ENCODE measurements at regions not wholly inside any gene's neighbourhood (a gene's known extent, or its start where the extent isn't known, plus 50 kb on each side); places are given as distances from the start of the nearest gene placed in this dataset.

- Histone ChIP-seq H3K4me3 (no peak overlapping the region), H3K9me3 (no peaks in the 10 kb centered on the region), H3K27ac (no peak overlapping the region), H3K4me1 (replicated peaks) (no peaks in the 10 kb centered on the region), H3K27me3 (replicated peaks; ENCODE audit: insufficient read depth) (no peaks in the 10 kb centered on the region), H3K36me3 (no peaks in the 10 kb centered on the region)
- WGBS = 96% methylated on average over 2 of the region's 2 CpGs
- TF ChIP-seq POLR2A (IDR thresholded peaks at IDR 0.05) (no peak), POLR2AphosphoS5 (IDR thresholded peaks at IDR 0.05) (no peak)
- TF ChIP-seq, protein P1, sequence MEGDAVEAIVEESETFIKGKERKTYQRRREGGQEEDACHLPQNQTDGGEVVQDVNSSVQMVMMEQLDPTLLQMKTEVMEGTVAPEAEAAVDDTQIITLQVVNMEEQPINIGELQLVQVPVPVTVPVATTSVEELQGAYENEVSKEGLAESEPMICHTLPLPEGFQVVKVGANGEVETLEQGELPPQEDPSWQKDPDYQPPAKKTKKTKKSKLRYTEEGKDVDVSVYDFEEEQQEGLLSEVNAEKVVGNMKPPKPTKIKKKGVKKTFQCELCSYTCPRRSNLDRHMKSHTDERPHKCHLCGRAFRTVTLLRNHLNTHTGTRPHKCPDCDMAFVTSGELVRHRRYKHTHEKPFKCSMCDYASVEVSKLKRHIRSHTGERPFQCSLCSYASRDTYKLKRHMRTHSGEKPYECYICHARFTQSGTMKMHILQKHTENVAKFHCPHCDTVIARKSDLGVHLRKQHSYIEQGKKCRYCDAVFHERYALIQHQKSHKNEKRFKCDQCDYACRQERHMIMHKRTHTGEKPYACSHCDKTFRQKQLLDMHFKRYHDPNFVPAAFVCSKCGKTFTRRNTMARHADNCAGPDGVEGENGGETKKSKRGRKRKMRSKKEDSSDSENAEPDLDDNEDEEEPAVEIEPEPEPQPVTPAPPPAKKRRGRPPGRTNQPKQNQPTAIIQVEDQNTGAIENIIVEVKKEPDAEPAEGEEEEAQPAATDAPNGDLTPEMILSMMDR (IDR thresholded peaks at IDR 0.05) = no peak
- no peak for DNase-seq (ENCODE audit: low spot score)
- intact Hi-C loops (cut with DNase I) = no loop called here
Measured at GRCh38 chr10:24149640-24150039, 59.3 kb upstream of the KIAA1217 start.

GRCh38 chr10:24150853-24151252 lies 58.1 kb upstream of the KIAA1217 start:
- DNase-seq (ENCODE audit: low spot score) = no peak
- Histone ChIP-seq H3K36me3 (no peaks in the 10 kb centered on the region), H3K4me3 (no peak overlapping the region), H3K4me1 (replicated peaks) (no peaks in the 10 kb centered on the region), H3K9me3 (no peaks in the 10 kb centered on the region), H3K27me3 (replicated peaks; ENCODE audit: insufficient read depth) (no peaks in the 10 kb centered on the region), H3K27ac (no peak overlapping the region)
- 96% methylated on average over 3 of the region's 3 CpGs for WGBS
- TF ChIP-seq POLR2AphosphoS5 (IDR thresholded peaks at IDR 0.05) (no peak), POLR2A (IDR thresholded peaks at IDR 0.05) (no peak)
- TF ChIP-seq, protein P1 (IDR thresholded peaks at IDR 0.05) = no peak
- intact Hi-C loops (cut with DNase I) = no loop called here

DNA sequence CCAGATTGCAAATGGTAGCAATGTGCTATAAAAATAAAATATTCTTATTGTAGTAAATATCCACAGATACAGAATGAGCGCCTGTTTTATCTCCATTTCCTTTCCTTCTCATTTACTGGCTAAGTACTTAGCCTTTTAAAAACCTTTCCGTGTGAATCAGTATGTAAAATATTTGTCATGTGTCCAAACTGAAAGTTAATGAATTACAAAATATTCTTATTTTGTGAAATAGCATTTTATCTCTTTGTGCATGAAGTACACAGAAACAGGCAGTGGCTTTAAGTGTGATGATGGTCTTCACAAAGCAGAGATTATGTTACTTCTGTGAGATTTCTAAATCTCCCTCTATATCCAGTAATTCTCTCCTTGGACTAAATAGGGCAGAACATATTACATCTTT lies 56.7 kb upstream of the KIAA1217 start:
- Histone ChIP-seq H3K4me3 (no peak overlapping the region), H3K27me3 (replicated peaks; ENCODE audit: insufficient read depth) (no peaks in the 10 kb centered on the region), H3K36me3 (no peaks in the 10 kb centered on the region), H3K4me1 (replicated peaks) (no peaks in the 10 kb centered on the region), H3K27ac (no peak overlapping the region), H3K9me3 (no peaks in the 10 kb centered on the region)
- TF ChIP-seq POLR2AphosphoS5 (IDR thresholded peaks at IDR 0.05) (no peak), POLR2A (IDR thresholded peaks at IDR 0.05) (no peak)
- TF ChIP-seq, protein P1 (IDR thresholded peaks at IDR 0.05) = no peak
- WGBS = 34% methylated on average over 2 of the region's 2 CpGs
- intact Hi-C loops (cut with DNase I) = no loop called here
- no peak for DNase-seq (ENCODE audit: low spot score)

GRCh38 chr10:24153031-24153430 lies 55.9 kb upstream of the KIAA1217 start:
- no peaks in the 10 kb centered on the region for H3K4me1 ChIP-seq (replicated peaks)
- DNase-seq (ENCODE audit: low spot score) = no peak
- H3K27ac ChIP-seq = no peak overlapping the region
- no peaks in the 10 kb centered on the region for H3K36me3 ChIP-seq
- WGBS = 56% methylated on average over 3 of the region's 3 CpGs
- no peak overlapping the region for H3K4me3 ChIP-seq
- intact Hi-C loops (cut with DNase I) = no loop called here
- H3K9me3 ChIP-seq = no peaks in the 10 kb centered on the region
- TF ChIP-seq, protein P1 (IDR thresholded peaks at IDR 0.05) = no peak
- TF ChIP-seq POLR2AphosphoS5 (IDR thresholded peaks at IDR 0.05) (no peak), POLR2A (IDR thresholded peaks at IDR 0.05) (no peak)
- no peaks in the 10 kb centered on the region for H3K27me3 ChIP-seq (replicated peaks; ENCODE audit: insufficient read depth)

GRCh38 chr10:24153537-24153936 lies 55.4 kb upstream of the KIAA1217 start:
- TF ChIP-seq, protein P1 (IDR thresholded peaks at IDR 0.05) = no peak
- no peak for TF ChIP-seq POLR2A (IDR thresholded peaks at IDR 0.05)
- 27% methylated on average over 3 of the region's 3 CpGs for WGBS
- no peak overlapping the region for H3K27ac ChIP-seq
- H3K36me3 ChIP-seq = no peaks in the 10 kb centered on the region
- H3K4me1 ChIP-seq (replicated peaks) = no peaks in the 10 kb centered on the region
- no peak overlapping the region for H3K4me3 ChIP-seq
- H3K27me3 ChIP-seq (replicated peaks; ENCODE audit: insufficient read depth) = no peaks in the 10 kb centered on the region
- H3K9me3 ChIP-seq = no peaks in the 10 kb centered on the region
- intact Hi-C loops (cut with DNase I) = no loop called here
- no peak for DNase-seq (ENCODE audit: low spot score)

All from prostate gland (tissue), 2 donors.